ENCODE measurements at regions not wholly inside any gene's neighbourhood (a gene's known extent, or its start where the extent isn't known, plus 50 kb on each side); places are given as distances from the start of the nearest gene placed in this dataset.

GRCh38 chr5:143462431-143462830 is 58.9 kb upstream of the NR3C1 start:
- no peaks in the 10 kb centered on the region for H4K20me1 ChIP-seq (ENCODE audit: low read depth)
- H3K4me1 ChIP-seq = no peaks in the 10 kb centered on the region
- H3K36me3 ChIP-seq = no peaks in the 10 kb centered on the region
- no peaks in the 10 kb centered on the region for H3K27me3 ChIP-seq
- no peak for DNase-seq (ENCODE audit: low spot score)
- Mint-ChIP-seq H3K4me1 (no peaks in the 10 kb centered on the region), H3K9me3 (no peaks in the 10 kb centered on the region), H3K27ac (no peak overlapping the region), H3K4me3 (no peak overlapping the region), H3K36me3 (no peaks in the 10 kb centered on the region), H3K27me3 (ENCODE audit: insufficient read depth, low read depth) (no peaks in the 10 kb centered on the region)
- H3K79me2 ChIP-seq (ENCODE audit: low read depth) = no peaks in the 10 kb centered on the region
- H2AFZ ChIP-seq (replicated peaks) = no peak overlapping the region
- no peaks in the 10 kb centered on the region for H3K9me3 ChIP-seq (ENCODE audit: low read depth)
- H3K4me2 ChIP-seq = no peak overlapping the region
- H3K9ac ChIP-seq = no peak overlapping the region
- no peaks in the 10 kb centered on the region for H3F3A ChIP-seq (ENCODE audit: low read depth)
- TF ChIP-seq CTCF (IDR thresholded peaks at IDR 0.05) (no peak), EZH2phosphoT487 (IDR thresholded peaks at IDR 0.05) (no peak), EZH2 (IDR thresholded peaks at IDR 0.05) (no peak)
- H3K4me3 ChIP-seq = no peak overlapping the region
- H3K27ac ChIP-seq = no peak overlapping the region

GRCh38 chr5:143459433-143459832 is 55.9 kb upstream of the NR3C1 start:
- no peaks in the 10 kb centered on the region for H3K36me3 ChIP-seq
- Mint-ChIP-seq H3K9me3 (no peaks in the 10 kb centered on the region), H3K27me3 (ENCODE audit: insufficient read depth, low read depth) (peaks cover under 1% of the 10 kb centered on the region), H3K4me3 (no peak overlapping the region), H3K4me1 (no peaks in the 10 kb centered on the region), H3K27ac (no peak overlapping the region), H3K36me3 (no peaks in the 10 kb centered on the region)
- H3K4me1 ChIP-seq = no peaks in the 10 kb centered on the region
- no peaks in the 10 kb centered on the region for H3F3A ChIP-seq (ENCODE audit: low read depth)
- no peak overlapping the region for H2AFZ ChIP-seq (replicated peaks)
- no peaks in the 10 kb centered on the region for H3K79me2 ChIP-seq (ENCODE audit: low read depth)
- H4K20me1 ChIP-seq (ENCODE audit: low read depth) = no peaks in the 10 kb centered on the region
- no peak overlapping the region for H3K4me2 ChIP-seq
- no peaks in the 10 kb centered on the region for H3K9me3 ChIP-seq (ENCODE audit: low read depth)
- DNase-seq (ENCODE audit: low spot score) = no peak
- no peaks in the 10 kb centered on the region for H3K27me3 ChIP-seq
- H3K4me3 ChIP-seq = no peak overlapping the region
- H3K9ac ChIP-seq = no peak overlapping the region
- no peak for TF ChIP-seq EZH2phosphoT487 (IDR thresholded peaks at IDR 0.05)
- TF ChIP-seq CTCF (IDR thresholded peaks at IDR 0.05) = no peak
- TF ChIP-seq EZH2 (IDR thresholded peaks at IDR 0.05) = no peak
- no peak overlapping the region for H3K27ac ChIP-seq

- Histone ChIP-seq H3K36me3 (no peaks in the 10 kb centered on the region), H3K79me2 (ENCODE audit: low read depth) (no peaks in the 10 kb centered on the region), H3F3A (ENCODE audit: low read depth) (no peaks in the 10 kb centered on the region), H3K4me2 (no peak overlapping the region), H3K27ac (no peak overlapping the region), H3K4me1 (no peaks in the 10 kb centered on the region), H2AFZ (replicated peaks) (no peak overlapping the region), H3K4me3 (no peak overlapping the region), H3K9ac (no peak overlapping the region), H4K20me1 (ENCODE audit: low read depth) (no peaks in the 10 kb centered on the region), H3K27me3 (no peaks in the 10 kb centered on the region), H3K9me3 (ENCODE audit: low read depth) (no peaks in the 10 kb centered on the region)
- TF ChIP-seq EZH2 (IDR thresholded peaks at IDR 0.05) (no peak), CTCF (IDR thresholded peaks at IDR 0.05) (no peak), EZH2phosphoT487 (IDR thresholded peaks at IDR 0.05) (no peak)
- H3K4me1 Mint-ChIP-seq = no peaks in the 10 kb centered on the region
- no peaks in the 10 kb centered on the region for H3K36me3 Mint-ChIP-seq
- peaks cover 3% of the 10 kb centered on the region for H3K27me3 Mint-ChIP-seq (ENCODE audit: insufficient read depth, low read depth)
- no peak overlapping the region for H3K27ac Mint-ChIP-seq
- H3K9me3 Mint-ChIP-seq = no peaks in the 10 kb centered on the region
- H3K4me3 Mint-ChIP-seq = no peak overlapping the region
- DNase-seq (ENCODE audit: low spot score) = no peak
Observed at GRCh38 chr5:143456952-143457547, 53.6 kb upstream of the NR3C1 start.
